ENCODE measurements at regions not wholly inside any gene's neighbourhood (a gene's known extent, or its start where the extent isn't known, plus 50 kb on each side); places are given as distances from the start of the nearest gene placed in this dataset.

GRCh38 chr11:93075782-93076181 is 106.3 kb downstream of the MTNR1B start:
- TF ChIP-seq POLR2AphosphoS5 (IDR thresholded peaks at IDR 0.05; ENCODE audit: borderline replicate concordance, low read depth, low read length): no peak
- no peak for TF ChIP-seq EZH2 (IDR thresholded peaks at IDR 0.05)
- TF ChIP-seq FOXP2 (optimal IDR thresholded peaks at IDR 0.05; ENCODE audit: control extremely low read depth, extremely low read length, insufficient read depth): no peak
